ENCODE measurements at regions not wholly inside any gene's neighbourhood (a gene's known extent, or its start where the extent isn't known, plus 50 kb on each side); places are given as distances from the start of the nearest gene placed in this dataset.
"Not testable (repeated sequence)": the region's sequence is repeated elsewhere in the genome, so short reads cannot be mapped to it uniquely, and the experiment has no call there.

DNA sequence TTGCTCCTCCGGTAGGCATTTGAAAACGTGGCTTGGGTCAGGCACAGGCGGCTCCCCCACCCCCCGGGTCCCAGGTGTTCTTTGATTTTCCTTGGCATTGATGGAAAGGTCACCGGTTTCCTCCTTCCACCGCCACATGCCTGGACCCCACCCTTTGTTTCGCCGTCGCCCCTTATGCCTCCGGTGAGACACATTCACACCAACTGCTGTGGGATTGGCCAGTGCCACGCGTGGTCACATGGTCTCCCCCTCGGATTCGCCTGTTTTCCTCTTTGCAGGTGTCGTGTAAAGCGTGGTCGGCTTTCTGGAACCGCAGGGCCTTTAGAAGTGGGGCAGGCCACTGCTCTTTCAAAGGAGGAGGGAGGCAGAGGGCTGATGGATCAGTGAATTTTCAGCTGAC, 101.2 kb upstream of the FOXD4L5 start:
- DNase-seq (ENCODE audit: low spot score); H3K36me3 ChIP-seq; H3K4me3 ChIP-seq; H3K27ac ChIP-seq; H3K4me1 ChIP-seq (replicated peaks); H3K27me3 ChIP-seq (replicated peaks; ENCODE audit: insufficient read depth); intact Hi-C loops (cut with DNase I); H3K9me3 ChIP-seq: not testable (repeated sequence)
- WGBS: 62% methylated on average over 18 of the region's 18 CpGs

DNA sequence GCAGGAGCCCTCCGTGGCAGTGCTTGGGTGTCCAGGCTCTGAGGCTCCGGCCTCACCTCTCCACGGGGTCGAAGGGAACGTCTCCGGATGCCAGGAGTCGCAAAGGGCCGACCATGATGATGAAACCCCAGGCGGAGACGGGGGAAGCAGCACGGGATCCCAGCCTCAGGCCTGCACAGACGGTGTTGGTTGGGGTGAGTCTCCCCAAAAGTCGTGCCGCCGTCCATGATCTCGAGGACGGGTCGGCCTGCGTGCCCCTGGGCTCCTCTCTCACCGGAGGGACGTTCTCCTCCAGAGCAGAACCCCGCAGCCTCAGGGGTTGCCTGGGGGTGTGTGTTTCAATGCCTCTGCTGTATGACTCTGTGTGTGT, 100.6 kb upstream of the FOXD4L5 start:
- H3K27ac ChIP-seq; intact Hi-C loops (cut with DNase I); H3K27me3 ChIP-seq (replicated peaks; ENCODE audit: insufficient read depth); H3K9me3 ChIP-seq; H3K4me1 ChIP-seq (replicated peaks); H3K4me3 ChIP-seq; DNase-seq (ENCODE audit: low spot score); H3K36me3 ChIP-seq: not testable (repeated sequence)
- 55% methylated on average over 22 of the region's 22 CpGs for WGBS

DNA sequence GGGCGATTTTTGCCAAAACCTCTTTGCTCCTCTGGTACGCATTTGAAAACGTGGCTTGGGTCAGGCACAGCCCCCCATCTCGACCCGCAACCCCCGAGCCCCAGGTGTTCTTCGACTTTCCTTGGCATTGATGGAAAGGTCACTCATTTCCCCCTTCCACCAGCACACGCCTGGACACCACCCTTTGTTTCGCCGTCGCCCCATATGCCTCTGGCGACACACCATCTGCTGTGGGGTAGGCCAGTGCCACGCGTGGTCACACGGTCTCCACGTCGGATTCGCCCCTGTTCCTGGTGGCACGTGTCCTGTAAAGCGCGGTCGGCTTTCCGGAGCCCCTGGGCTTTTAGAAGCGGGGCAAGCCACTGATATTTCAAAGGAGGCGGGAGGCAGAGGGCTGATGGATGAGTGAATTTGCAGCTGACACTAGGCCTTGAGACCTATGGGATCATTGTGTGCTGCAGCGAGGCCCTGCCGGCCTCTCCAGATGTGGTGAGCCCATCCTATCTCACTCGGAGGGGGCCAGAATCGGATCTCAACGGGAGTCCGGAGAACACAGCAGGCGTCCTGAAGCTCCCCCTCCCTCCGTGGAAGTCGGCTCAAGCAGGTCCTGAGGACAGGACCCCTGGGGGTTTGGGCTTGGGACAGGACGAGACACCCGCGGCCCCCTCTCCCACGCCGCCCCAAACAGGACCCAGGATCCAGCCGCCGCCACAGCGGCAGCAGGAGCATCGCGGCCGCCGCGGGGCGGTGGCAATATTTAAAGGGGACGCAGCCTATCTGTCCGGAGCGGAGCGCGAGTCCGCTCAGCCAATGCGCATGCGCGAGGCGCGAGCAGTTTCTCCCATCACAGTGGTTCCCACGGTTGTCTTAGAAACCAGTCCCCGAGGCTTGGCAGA, 100.0 kb upstream of the FOXD4L5 start:
- 56% methylated on average over 56 of the region's 61 CpGs for WGBS
- H3K9me3 ChIP-seq; H3K4me3 ChIP-seq; H3K4me1 ChIP-seq (replicated peaks); DNase-seq (ENCODE audit: low spot score); intact Hi-C loops (cut with DNase I); H3K36me3 ChIP-seq; H3K27me3 ChIP-seq (replicated peaks; ENCODE audit: insufficient read depth); H3K27ac ChIP-seq: not testable (repeated sequence)

DNA sequence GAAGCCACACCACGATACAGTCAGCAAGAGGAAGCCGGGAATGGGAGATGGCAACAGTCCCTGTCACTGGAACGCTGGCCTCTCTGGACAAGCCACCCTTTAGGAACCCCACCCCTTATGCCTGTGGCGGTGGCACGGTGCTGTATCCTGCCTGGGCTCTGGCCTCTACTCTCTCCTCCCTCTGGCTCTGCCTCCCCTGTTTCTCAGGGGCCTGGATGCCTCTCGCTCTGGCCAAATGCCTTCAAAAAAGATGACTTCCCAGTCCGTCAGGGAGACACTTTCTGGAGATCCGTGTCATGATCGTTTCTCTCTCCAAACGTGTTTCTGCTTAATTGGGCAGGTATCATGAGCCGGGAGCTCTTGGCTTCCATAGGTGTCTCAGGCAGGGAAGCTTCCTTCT, 99.1 kb upstream of the FOXD4L5 start:
- H3K4me3 ChIP-seq; H3K27me3 ChIP-seq (replicated peaks; ENCODE audit: insufficient read depth); H3K36me3 ChIP-seq; H3K4me1 ChIP-seq (replicated peaks); H3K9me3 ChIP-seq; DNase-seq (ENCODE audit: low spot score); intact Hi-C loops (cut with DNase I); H3K27ac ChIP-seq: not testable (repeated sequence)
- 63% methylated on average over 10 of the region's 11 CpGs for WGBS

DNA sequence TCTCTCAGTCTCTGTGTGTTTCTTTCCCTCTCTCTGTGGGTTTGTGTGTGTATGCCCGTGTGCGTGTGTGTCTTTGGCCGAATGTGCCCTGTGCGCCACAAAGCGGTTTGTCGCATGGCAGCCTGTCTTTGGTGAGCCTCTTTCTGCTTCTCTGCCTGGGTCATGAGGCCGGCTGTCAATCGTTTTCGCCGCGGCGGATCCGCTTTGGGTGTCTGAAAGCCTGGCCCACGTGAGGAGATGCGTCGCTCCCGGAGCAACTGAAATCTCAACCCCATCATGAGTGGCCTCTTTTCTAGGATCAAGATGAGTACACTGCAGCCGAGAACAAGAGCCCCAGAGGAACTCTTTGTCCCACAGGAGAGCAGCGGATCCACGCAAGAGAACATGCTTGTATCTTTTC, 98.6 kb upstream of the FOXD4L5 start:
- H3K4me1 ChIP-seq (replicated peaks); H3K27me3 ChIP-seq (replicated peaks; ENCODE audit: insufficient read depth); DNase-seq (ENCODE audit: low spot score); H3K27ac ChIP-seq; H3K4me3 ChIP-seq; intact Hi-C loops (cut with DNase I); H3K9me3 ChIP-seq; H3K36me3 ChIP-seq: not testable (repeated sequence)
- WGBS: 71% methylated on average over 20 of the region's 20 CpGs

DNA sequence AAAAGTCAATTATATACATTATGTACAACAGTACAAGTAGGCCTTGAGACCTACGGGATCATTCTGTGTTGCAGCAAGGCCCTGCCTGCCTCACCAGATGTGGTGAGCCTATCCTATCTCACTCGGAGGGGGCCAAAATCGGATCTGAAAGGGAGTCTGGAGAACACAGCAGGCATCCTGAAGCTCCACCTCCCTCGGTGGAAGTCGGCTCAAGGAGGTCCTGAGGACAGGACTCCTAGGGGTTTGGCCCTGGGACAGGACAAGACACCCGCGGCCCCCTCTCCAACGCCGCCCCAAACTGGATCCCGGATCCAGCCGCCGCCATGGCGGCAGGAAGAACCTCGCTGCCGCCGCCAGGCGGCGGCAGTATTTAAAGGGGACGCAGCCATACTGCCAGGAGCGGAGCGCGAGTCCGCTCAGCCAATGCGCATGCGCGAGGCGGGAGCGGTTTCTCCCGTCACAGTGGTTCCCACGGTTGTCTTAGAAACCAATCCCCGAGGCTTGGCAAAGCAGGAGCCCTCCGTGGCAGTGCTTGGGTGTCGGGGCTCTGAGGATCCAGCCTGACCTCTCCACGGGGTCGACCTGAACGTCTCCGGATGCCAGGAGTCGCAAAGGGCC, 97.8 kb upstream of the FOXD4L5 start:
- H3K27ac ChIP-seq; DNase-seq (ENCODE audit: low spot score); intact Hi-C loops (cut with DNase I); H3K27me3 ChIP-seq (replicated peaks; ENCODE audit: insufficient read depth); H3K4me1 ChIP-seq (replicated peaks); H3K4me3 ChIP-seq; H3K9me3 ChIP-seq; H3K36me3 ChIP-seq: not testable (repeated sequence)
- 51% methylated on average over 34 of the region's 38 CpGs for WGBS
